ENCODE measurements at regions not wholly inside any gene's neighbourhood (a gene's known extent, or its start where the extent isn't known, plus 50 kb on each side); places are given as distances from the start of the nearest gene placed in this dataset.

- intact Hi-C loops (cut with DNase I; ENCODE audit: low total_unique reads) = no loop called here
- 42 to 63% (median 52%) methylated on average over 2 of the region's 2 CpGs for WGBS, 5 donors
- no peak for TF ChIP-seq POLR2A (IDR thresholded peaks at IDR 0.05)
- TF ChIP-seq CTCF (IDR thresholded peaks at IDR 0.05 in 8 of 11, conservative IDR thresholded peaks at IDR 0.05 in 3 of 11) = no peak
- DNase-seq = no peak
- no peak overlapping the region for H3K4me3 ChIP-seq
- peaks cover 0 to 5% (median 0%) of the 10 kb centered on the region in 6 donors for H3K4me1 ChIP-seq
- no peaks in the 10 kb centered on the region for H3K36me3 ChIP-seq
- no peaks in the 10 kb centered on the region for H3K27me3 ChIP-seq (replicated peaks in 1 of 7)
- peaks cover 0 to 4% (median 0%) of the 10 kb centered on the region in 8 donors for H3K9me3 ChIP-seq
- no peak overlapping the region for H3K27ac ChIP-seq
Observed at GRCh38 chr2:41735476-41735875, 312.3 kb upstream of the PKDCC start.

GRCh38 chr2:41736105-41736567 lies 311.7 kb upstream of the PKDCC start:
- no peaks in the 10 kb centered on the region for H3K27me3 ChIP-seq (replicated peaks in 1 of 7)
- H3K4me3 ChIP-seq = no peak overlapping the region
- no peak overlapping the region for H3K27ac ChIP-seq
- intact Hi-C loops (cut with DNase I; ENCODE audit: low total_unique reads) = no loop called here
- no peak for TF ChIP-seq POLR2AphosphoS5 (IDR thresholded peaks at IDR 0.05)
- no peak for TF ChIP-seq POLR2A (IDR thresholded peaks at IDR 0.05)
- TF ChIP-seq CTCF (IDR thresholded peaks at IDR 0.05 in 8 of 11, conservative IDR thresholded peaks at IDR 0.05 in 3 of 11) = no peak
- 21 to 51% (median 35%) methylated on average over 5 of the region's 5 CpGs for WGBS, 5 donors
- H3K4me1 ChIP-seq = peaks cover 0 to 5% (median 0%) of the 10 kb centered on the region in 6 donors
- H3K9me3 ChIP-seq = peaks cover 0 to 4% (median 0%) of the 10 kb centered on the region in 8 donors
- H3K36me3 ChIP-seq = no peaks in the 10 kb centered on the region
- no peak for DNase-seq

GRCh38 chr2:41736586-41736985 lies 311.2 kb upstream of the PKDCC start:
- WGBS, 5 donors = 62 to 70% (median 64%) methylated on average over 3 of the region's 3 CpGs
- Histone ChIP-seq H3K36me3 (no peaks in the 10 kb centered on the region), H3K4me3 (no peak overlapping the region), H3K27ac (no peak overlapping the region), H3K9me3 (peaks cover 0 to 4% (median 0%) of the 10 kb centered on the region in 8 donors), H3K27me3 (replicated peaks in 1 of 7) (no peaks in the 10 kb centered on the region), H3K4me1 (peaks cover 0 to 5% (median 0%) of the 10 kb centered on the region in 6 donors)
- no peak for DNase-seq
- intact Hi-C loops (cut with DNase I; ENCODE audit: low total_unique reads) = no loop called here
- TF ChIP-seq CTCF (IDR thresholded peaks at IDR 0.05 in 8 of 11, conservative IDR thresholded peaks at IDR 0.05 in 3 of 11) = no peak
- TF ChIP-seq POLR2A (IDR thresholded peaks at IDR 0.05) = no peak
- no peak for TF ChIP-seq POLR2AphosphoS5 (IDR thresholded peaks at IDR 0.05)

- Histone ChIP-seq H3K27ac (no peak overlapping the region), H3K4me3 (no peak overlapping the region), H3K36me3 (no peaks in the 10 kb centered on the region), H3K27me3 (replicated peaks in 1 of 7) (no peaks in the 10 kb centered on the region), H3K9me3 (peaks cover 0 to 4% (median 0%) of the 10 kb centered on the region in 8 donors), H3K4me1 (peaks cover 0 to 5% (median 0%) of the 10 kb centered on the region in 6 donors)
- no peak for DNase-seq
- intact Hi-C loops (cut with DNase I; ENCODE audit: low total_unique reads) = no loop called here
- TF ChIP-seq POLR2AphosphoS5 (IDR thresholded peaks at IDR 0.05) (no peak), POLR2A (IDR thresholded peaks at IDR 0.05) (no peak), CTCF (IDR thresholded peaks at IDR 0.05 in 8 of 11, conservative IDR thresholded peaks at IDR 0.05 in 3 of 11) (no peak)
- 79 to 96% (median 84%) methylated on average over 2 of the region's 2 CpGs for WGBS, 5 donors
Observed at GRCh38 chr2:41737888-41738287, 309.9 kb upstream of the PKDCC start.
